ENCODE measurements at regions not wholly inside any gene's neighbourhood (a gene's known extent, or its start where the extent isn't known, plus 50 kb on each side); places are given as distances from the start of the nearest gene placed in this dataset.
"Not testable (repeated sequence)": the region's sequence is repeated elsewhere in the genome, so short reads cannot be mapped to it uniquely, and the experiment has no call there.

DNA sequence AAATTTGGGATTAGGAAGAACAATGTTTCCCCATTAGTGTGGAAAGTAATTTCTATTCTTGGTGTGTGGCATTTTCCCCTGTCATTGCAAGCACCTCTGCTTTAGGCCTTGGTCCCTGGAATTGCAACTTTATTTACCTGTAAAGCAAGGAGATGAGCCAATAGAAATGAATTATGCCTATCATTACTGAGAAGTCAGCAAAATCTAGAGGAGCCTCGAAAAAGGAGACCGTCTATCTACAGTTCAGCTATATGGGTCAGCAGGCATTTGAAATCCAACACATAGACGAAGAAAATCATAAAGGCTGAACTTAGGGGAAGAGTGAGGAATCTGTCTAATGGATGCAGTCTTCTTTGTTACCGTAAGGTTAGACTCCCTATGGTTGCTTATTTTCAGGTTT, 161.1 kb downstream of the CCDC71L start:
- Mint-ChIP-seq H3K27me3 (ENCODE audit: insufficient read depth, unreplicated experiment) (peaks cover 14% of the 10 kb centered on the region), H3K9me3 (ENCODE audit: unreplicated experiment) (peaks cover 9% of the 10 kb centered on the region), H3K36me3 (ENCODE audit: insufficient read depth, unreplicated experiment) (no peaks in the 10 kb centered on the region), H3K4me1 (ENCODE audit: low read depth, unreplicated experiment) (no peaks in the 10 kb centered on the region), H3K4me3 (ENCODE audit: unreplicated experiment) (no peak overlapping the region), H3K27ac (ENCODE audit: unreplicated experiment) (no peak overlapping the region)
- ChIA-PET CTCF (no interaction called here), POLR2A (no interaction called here)
- TF ChIP-seq, protein P1, sequence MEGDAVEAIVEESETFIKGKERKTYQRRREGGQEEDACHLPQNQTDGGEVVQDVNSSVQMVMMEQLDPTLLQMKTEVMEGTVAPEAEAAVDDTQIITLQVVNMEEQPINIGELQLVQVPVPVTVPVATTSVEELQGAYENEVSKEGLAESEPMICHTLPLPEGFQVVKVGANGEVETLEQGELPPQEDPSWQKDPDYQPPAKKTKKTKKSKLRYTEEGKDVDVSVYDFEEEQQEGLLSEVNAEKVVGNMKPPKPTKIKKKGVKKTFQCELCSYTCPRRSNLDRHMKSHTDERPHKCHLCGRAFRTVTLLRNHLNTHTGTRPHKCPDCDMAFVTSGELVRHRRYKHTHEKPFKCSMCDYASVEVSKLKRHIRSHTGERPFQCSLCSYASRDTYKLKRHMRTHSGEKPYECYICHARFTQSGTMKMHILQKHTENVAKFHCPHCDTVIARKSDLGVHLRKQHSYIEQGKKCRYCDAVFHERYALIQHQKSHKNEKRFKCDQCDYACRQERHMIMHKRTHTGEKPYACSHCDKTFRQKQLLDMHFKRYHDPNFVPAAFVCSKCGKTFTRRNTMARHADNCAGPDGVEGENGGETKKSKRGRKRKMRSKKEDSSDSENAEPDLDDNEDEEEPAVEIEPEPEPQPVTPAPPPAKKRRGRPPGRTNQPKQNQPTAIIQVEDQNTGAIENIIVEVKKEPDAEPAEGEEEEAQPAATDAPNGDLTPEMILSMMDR (IDR thresholded peaks at IDR 0.05; ENCODE audit: insufficient read depth in 1 of 2, low read depth in 1 of 2, low read length in 1 of 2, severe bottlenecking in 1 of 2, unreplicated experiment in 1 of 2) = no peak
- Histone ChIP-seq H3K4me3 (ENCODE audit: low read depth, low read length) (no peak overlapping the region), H3K36me3 (ENCODE audit: control insufficient read depth, insufficient read depth, low read length) (no peaks in the 10 kb centered on the region), H3K27me3 (replicated peaks; ENCODE audit: control insufficient read depth, insufficient read depth, low read length) (no peaks in the 10 kb centered on the region), H3K4me1 (no peaks in the 10 kb centered on the region), H3K9me3 (no peaks in the 10 kb centered on the region)
- intact Hi-C loops (cut with micrococcal nuclease; ENCODE audit: unreplicated experiment) = no loop called here
- BruUV-seq (replicated peaks) = no TSS peak
- DNase-seq = no peak

DNA sequence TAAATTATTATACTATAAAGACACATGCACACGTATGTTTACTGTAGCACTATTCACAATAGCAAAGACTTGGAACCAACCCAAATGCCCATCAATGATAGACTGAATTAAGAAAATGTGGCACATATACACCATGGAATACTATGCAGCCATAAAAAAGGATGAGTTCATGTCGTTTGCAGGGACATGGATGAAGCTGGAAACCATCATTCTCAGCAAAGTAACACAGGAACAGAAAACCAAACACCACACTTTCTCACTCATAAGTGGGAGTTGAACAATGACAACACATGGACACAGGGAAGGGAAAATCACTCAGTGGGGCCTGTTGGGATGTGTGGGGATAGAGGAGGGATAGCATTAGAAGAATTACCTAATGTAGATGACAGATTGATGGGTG, 163.0 kb downstream of the CCDC71L start:
- POLR2A ChIA-PET; H3K4me3 Mint-ChIP-seq (ENCODE audit: unreplicated experiment); H3K4me1 Mint-ChIP-seq (ENCODE audit: low read depth, unreplicated experiment); H3K9me3 ChIP-seq; intact Hi-C loops (cut with micrococcal nuclease; ENCODE audit: unreplicated experiment); H3K36me3 Mint-ChIP-seq (ENCODE audit: insufficient read depth, unreplicated experiment); BruUV-seq (replicated peaks); H3K4me3 ChIP-seq (ENCODE audit: low read depth, low read length); CTCF ChIA-PET; H3K27ac Mint-ChIP-seq (ENCODE audit: unreplicated experiment); H3K27me3 ChIP-seq (replicated peaks; ENCODE audit: control insufficient read depth, insufficient read depth, low read length); H3K36me3 ChIP-seq (ENCODE audit: control insufficient read depth, insufficient read depth, low read length); DNase-seq; H3K4me1 ChIP-seq: not testable (repeated sequence)
- H3K9me3 Mint-ChIP-seq (ENCODE audit: unreplicated experiment) = peaks cover 18% of the 10 kb centered on the region
- peaks cover 15% of the 10 kb centered on the region for H3K27me3 Mint-ChIP-seq (ENCODE audit: insufficient read depth, unreplicated experiment)

DNA sequence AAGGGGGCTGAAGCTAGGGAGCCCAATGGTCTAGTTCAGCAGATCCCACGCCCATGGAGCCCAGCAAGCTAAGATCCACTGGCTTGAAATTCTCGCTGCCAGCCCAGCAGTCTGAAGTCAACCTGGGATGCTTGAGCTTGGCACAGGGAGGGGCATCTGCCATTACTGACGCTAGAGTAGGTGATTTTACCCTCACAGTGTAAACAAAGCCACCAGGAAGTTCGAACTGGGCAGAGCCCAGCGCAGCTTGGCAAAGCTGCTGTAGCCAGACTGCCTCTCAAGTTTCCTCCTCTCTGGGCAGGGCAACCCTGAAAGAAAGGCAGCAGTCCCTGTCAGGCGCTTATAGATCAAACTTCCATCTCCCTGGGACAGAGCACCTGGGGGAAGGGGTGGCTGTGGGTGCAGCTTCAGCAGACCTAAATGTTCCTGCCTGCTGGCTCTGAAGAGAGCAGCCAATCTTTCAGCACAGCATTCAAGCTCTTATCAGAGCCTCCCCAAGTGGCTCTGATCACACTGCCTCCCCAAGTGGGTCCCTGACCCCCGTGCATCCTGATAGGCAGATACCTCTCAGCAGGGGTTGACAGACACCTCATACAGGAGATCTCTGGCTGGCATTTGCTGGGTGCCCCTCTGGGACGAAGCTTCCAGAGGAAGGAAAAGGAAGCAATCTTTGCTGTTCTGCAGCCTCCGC, 167.8 kb downstream of the CCDC71L start:
- TF ChIP-seq, protein P1 (IDR thresholded peaks at IDR 0.05; ENCODE audit: insufficient read depth in 1 of 2, low read depth in 1 of 2, low read length in 1 of 2, severe bottlenecking in 1 of 2, unreplicated experiment in 1 of 2) = no peak
- Histone ChIP-seq H3K27me3 (replicated peaks; ENCODE audit: control insufficient read depth, insufficient read depth, low read length) (no peaks in the 10 kb centered on the region), H3K4me1 (no peaks in the 10 kb centered on the region), H3K9me3 (no peaks in the 10 kb centered on the region), H3K36me3 (ENCODE audit: control insufficient read depth, insufficient read depth, low read length) (no peaks in the 10 kb centered on the region), H3K4me3 (ENCODE audit: low read depth, low read length) (no peak overlapping the region)
- H3K27me3 Mint-ChIP-seq (ENCODE audit: insufficient read depth, unreplicated experiment) = peaks cover 15% of the 10 kb centered on the region
- intact Hi-C loops (cut with micrococcal nuclease; ENCODE audit: unreplicated experiment) = no loop called here
- no TSS peak for BruUV-seq (replicated peaks)
- ChIA-PET CTCF (no interaction called here), POLR2A (no interaction called here)
- H3K9me3 Mint-ChIP-seq (ENCODE audit: unreplicated experiment) = peaks cover 18% of the 10 kb centered on the region
- H3K36me3 Mint-ChIP-seq (ENCODE audit: insufficient read depth, unreplicated experiment) = no peaks in the 10 kb centered on the region
- no peak for DNase-seq
- H3K4me1 Mint-ChIP-seq (ENCODE audit: low read depth, unreplicated experiment) = no peaks in the 10 kb centered on the region
- H3K4me3 Mint-ChIP-seq (ENCODE audit: unreplicated experiment) = no peak overlapping the region
- H3K27ac Mint-ChIP-seq (ENCODE audit: unreplicated experiment) = no peak overlapping the region

DNA sequence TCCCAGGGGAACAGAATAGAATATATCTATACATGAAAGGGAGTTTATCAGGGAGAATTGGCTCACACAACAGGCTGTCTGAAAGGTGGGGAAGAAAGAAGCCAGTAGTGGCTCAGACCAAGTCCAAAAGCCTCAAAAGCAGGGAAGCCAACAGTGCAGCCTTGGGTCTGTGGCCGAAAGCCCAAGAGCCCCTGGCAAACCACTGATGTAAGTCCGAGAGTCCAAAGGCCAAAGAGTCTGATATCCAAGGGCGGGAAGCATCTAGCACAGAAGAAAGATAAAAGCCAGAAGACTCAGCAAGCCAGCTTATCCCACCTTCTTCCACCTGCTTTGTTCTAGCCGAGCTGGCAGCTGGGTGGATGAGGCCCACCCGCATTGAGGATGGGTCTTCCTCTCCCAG, 172.5 kb downstream of the CCDC71L start:
- Mint-ChIP-seq H3K4me3 (ENCODE audit: unreplicated experiment) (no peak overlapping the region), H3K9me3 (ENCODE audit: unreplicated experiment) (no peaks in the 10 kb centered on the region), H3K36me3 (ENCODE audit: insufficient read depth, unreplicated experiment) (no peaks in the 10 kb centered on the region), H3K27ac (ENCODE audit: unreplicated experiment) (no peak overlapping the region), H3K4me1 (ENCODE audit: low read depth, unreplicated experiment) (no peaks in the 10 kb centered on the region), H3K27me3 (ENCODE audit: insufficient read depth, unreplicated experiment) (no peaks in the 10 kb centered on the region)
- intact Hi-C loops (cut with micrococcal nuclease; ENCODE audit: unreplicated experiment) = no loop called here
- DNase-seq = no peak
- ChIA-PET CTCF (no interaction called here), POLR2A (no interaction called here)
- no peaks in the 10 kb centered on the region for H3K27me3 ChIP-seq (replicated peaks; ENCODE audit: control insufficient read depth, insufficient read depth, low read length)
- no peaks in the 10 kb centered on the region for H3K9me3 ChIP-seq
- no peaks in the 10 kb centered on the region for H3K4me1 ChIP-seq
- no peak overlapping the region for H3K4me3 ChIP-seq (ENCODE audit: low read depth, low read length)
- no peaks in the 10 kb centered on the region for H3K36me3 ChIP-seq (ENCODE audit: control insufficient read depth, insufficient read depth, low read length)
- no TSS peak for BruUV-seq (replicated peaks)
- TF ChIP-seq, protein P1 (IDR thresholded peaks at IDR 0.05; ENCODE audit: insufficient read depth in 1 of 2, low read depth in 1 of 2, low read length in 1 of 2, severe bottlenecking in 1 of 2, unreplicated experiment in 1 of 2) = no peak

Measured in Caco-2 (cell line).